GM23338 (cell line): ENCODE measurements at regions not wholly inside any gene's neighbourhood (a gene's known extent, or its start where the extent isn't known, plus 50 kb on each side); places are given as distances from the start of the nearest gene placed in this dataset.

Experiments
- CREB1 ChIP-seq: fragments of 250-450 bp; sonication (Bioruptor Pico); IDR thresholded peaks from 2 replicates; pipeline ENCODE4 v1.5.0; 2020; ENCODE audit warnings: low read depth, mild to moderate bottlenecking, moderate library complexity
- CTCF ChIP-seq, 2 experiments: fragments of 200-600 bp in 1 of 2; sonication (generic) in 1 of 2; conservative IDR thresholded peaks; 2 replicates each; pipeline versions ENCODE4 v1.5.1 to v1.6.1; 2016 to 2017; ENCODE audit warnings: antibody characterized with exemption in 2 of 2, low read depth in 2 of 2, mild to moderate bottlenecking in 2 of 2, moderate library complexity in 1 of 2
- ETS1 ChIP-seq: IDR thresholded peaks from 2 replicates; pipeline ENCODE4 v1.6.1; 2016; ENCODE audit warnings: antibody characterized with exemption
- EZH2 ChIP-seq: fragments of 200-600 bp; sonication (generic); IDR thresholded peaks from one replicate; pipeline ENCODE4 v1.8.0; 2017; ENCODE audit warnings: antibody characterized with exemption, mild to moderate bottlenecking, low read depth; ENCODE audit not compliant: unreplicated experiment
- POLR2AphosphoS5 ChIP-seq: IDR thresholded peaks from 2 replicates; pipeline ENCODE4 v1.6.1; 2016; ENCODE audit warnings: antibody characterized with exemption, low read depth
- REST ChIP-seq: IDR thresholded peaks from one replicate; pipeline ENCODE4 v1.6.1; 2018; ENCODE audit warnings: antibody characterized with exemption; ENCODE audit not compliant: unreplicated experiment
- ZNF331 ChIP-seq: fragments of 250-450 bp; sonication (Bioruptor Pico); IDR thresholded peaks from 2 replicates; pipeline ENCODE4 v1.5.0; 2020; ENCODE audit warnings: low read depth, mild to moderate bottlenecking, moderate library complexity

- no peak for TF ChIP-seq CTCF (conservative IDR thresholded peaks at IDR 0.05; ENCODE audit: low read depth in 2 of 2)
- TF ChIP-seq POLR2AphosphoS5 = no peak
- TF ChIP-seq EZH2 = no peak
- no peak for TF ChIP-seq REST
- no peak for TF ChIP-seq ZNF331
- TF ChIP-seq CREB1 (CRISPR knock-in tag) = no peak
- no peak for TF ChIP-seq ETS1
These were observed 180.6 kb upstream of the JUN start for GRCh38 chr1:58964428-58964827.
